ENCODE measurements at regions not wholly inside any gene's neighbourhood (a gene's known extent, or its start where the extent isn't known, plus 50 kb on each side); places are given as distances from the start of the nearest gene placed in this dataset.
A peak's percentile ranks its signal among the peaks of the same experiment; 100 is the strongest.

DNA sequence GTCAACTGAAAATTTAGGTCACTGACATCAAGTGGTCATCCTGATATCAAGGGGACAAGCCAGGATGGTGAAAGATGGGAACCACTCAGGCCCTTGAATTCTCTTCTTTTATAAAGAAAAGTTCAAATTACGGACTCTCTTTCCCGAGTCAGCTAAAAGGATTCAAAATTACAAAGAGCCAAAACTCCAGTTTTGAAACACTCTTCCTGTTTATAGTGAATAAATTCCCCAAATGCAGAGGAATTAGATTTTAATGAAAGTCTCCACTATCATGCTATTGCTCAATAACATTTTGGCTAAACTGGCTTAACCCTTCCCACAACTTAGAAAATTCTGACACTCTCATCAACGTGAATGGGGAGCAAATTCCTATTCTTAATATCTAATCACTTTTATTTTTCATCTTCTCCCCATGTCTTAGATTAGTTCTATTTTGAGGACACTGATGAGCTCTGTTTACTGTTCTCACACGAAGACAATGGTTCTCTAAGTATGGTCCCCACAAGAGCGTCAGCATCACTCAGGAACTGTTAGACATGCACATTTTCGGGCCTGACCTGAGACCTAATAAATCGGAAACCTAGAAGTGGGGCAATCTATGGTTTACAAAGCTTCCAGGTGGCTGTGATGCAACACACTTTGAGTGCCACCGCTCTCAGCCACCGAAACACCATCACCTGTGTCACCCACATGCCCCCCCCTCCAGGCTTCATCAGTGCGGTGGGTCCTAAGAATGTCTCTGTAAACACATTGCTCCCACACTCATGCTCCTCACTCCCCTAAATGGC lies 64.4 kb upstream of the TIAM1 start:
- DNase-seq = peak in 1 of 5 experiments; percentile 54

GRCh38 chr21:31406510-31406909 lies 62.4 kb upstream of the TIAM1 start:
- no peak for DNase-seq

DNA sequence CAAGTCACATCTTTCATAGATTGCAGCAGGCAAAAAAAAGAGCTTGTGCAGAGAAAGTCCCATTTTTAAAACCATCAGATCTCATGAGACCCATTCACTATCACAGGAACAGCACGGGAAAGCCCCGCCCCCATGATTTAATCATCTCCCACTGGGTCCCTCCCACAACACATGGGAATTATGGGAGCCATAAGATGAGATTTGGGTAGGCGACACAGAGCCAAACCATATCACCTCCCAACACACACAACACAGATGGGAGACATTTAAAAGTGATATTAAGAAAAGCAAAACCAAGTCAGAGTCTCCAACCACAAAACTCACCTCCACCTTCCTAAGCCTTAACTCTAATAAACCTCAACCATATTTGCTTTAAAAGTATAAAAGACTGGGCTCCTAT lies 61.5 kb upstream of the TIAM1 start:
- DNase-seq = no peak

DNA sequence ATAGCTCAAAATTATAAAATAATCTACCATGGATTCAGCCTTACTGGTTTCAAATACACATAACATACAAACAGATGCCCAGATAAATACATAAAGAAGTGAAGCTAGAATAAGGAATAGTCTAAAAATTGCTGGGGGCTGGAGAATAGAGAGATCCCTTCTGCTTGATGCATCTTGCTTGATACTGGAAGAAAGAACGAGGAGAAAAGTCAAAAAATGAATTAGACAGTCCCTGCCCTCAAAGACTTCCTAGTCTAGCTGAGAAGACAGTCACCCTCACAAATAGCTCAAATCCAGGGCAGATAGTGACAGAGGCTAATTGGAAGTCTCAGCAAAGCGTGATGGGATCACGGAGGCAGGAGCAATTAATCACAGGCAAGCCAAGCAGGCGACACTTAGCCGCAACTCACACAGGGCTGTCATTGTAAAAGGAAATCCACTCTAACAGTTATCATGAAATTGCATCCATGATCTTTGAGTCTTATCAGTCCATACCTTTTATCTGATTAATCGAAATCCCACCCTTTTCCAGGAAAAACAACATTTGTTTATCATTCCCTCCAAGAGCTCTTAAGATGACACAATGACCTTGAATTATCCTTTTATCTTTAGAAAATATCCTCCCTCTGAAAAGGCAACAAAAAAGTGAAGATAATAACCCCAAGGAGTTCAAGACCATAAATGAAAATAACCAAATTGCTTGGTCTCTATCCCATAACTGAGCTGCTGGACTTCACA lies 59.7 kb upstream of the TIAM1 start:
- DNase-seq = no peak

- DNase-seq = no peak
Measured at GRCh38 chr21:31399591-31399990, 55.5 kb upstream of the TIAM1 start.

DNA sequence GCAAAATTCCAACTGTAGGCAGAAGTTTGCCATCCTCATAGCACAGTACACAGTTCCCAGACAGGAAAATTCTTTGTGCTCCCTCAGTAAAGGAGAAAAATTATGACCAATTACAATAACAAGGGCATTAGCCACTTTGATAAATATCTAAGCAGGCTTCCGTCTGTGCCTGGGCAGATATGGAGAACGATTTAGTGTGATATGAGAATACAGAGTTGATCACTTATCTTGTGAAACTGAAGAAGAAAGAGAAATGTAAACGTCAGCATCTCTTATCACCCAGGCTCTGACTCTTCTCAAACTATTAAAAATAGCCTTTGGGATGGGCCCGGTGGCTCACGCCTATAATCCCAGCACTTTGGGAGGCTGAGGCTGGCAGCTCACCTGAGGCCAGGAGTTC lies 54.5 kb upstream of the TIAM1 start:
- peak in 1 of 5 experiments; percentile 67 for DNase-seq

- peak in 3 of 5 experiments; percentile 6 to 75 (median 11) for DNase-seq
Measured at GRCh38 chr21:31397939-31398338, 53.9 kb upstream of the TIAM1 start.

DNA sequence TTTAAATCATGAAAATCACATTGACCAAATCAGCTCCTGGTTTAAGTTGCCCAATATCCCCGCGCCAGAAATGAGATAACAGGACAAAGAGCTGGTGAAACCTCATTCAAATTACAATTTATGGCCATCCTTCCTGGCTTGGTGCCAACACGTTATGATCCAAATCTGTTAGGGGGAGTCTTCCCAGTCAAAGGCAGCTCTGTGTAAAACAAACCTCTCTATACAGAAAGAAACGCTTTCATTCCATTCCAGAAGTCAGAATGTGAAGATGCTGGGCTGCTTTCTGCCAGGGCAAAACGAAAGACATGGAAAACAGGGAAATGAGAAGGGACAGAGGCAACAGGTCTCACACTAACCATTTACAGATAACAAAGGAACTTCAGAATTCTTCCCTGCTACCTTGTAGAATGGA lies 53.5 kb upstream of the TIAM1 start:
- no peak for DNase-seq

DNA sequence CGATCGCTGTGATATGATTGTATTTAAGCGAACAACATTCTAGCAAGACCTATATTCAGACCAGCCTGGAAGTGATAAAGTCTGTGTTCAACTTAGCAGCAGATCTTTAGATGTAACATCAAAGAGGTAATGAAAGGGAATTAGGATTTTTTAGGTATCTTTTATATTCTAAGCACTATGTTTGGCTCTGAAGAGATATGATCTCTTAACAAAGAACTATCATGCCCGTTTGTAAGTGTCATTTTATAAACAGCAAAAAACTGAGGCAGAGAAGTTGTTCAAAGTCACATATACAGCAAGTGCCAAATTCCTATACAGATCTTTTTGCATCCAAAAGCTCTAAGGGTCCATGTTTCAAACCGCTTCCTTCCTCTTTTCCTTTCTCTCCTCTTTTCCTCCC lies 53.0 kb upstream of the TIAM1 start:
- no peak for DNase-seq

GRCh38 chr21:31396399-31396798 lies 52.3 kb upstream of the TIAM1 start:
- no peak for DNase-seq

DNA sequence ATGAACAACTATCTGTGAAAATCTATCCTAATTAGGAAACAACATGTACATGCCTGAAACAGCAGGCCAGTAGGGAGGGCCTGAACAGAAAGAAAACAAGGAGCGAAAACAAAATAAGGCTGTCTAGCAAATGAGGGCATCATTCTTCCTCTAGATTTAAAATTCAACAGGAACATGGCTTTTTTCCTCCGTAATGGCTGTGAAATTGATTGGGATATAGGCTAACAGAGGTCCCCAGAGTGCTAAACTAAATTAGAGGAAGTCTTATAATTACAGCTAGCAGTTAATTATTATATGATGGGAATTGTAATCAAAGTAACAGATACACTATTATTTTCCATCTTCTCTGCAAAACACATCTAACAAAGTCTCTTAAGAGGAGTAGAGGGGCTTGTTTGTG lies 51.7 kb upstream of the TIAM1 start:
- no peak for DNase-seq

GRCh38 chr21:31395268-31395667 lies 51.2 kb upstream of the TIAM1 start:
- no peak for DNase-seq

GRCh38 chr21:31394309-31394708 lies 50.2 kb upstream of the TIAM1 start:
- DNase-seq = peak in 1 of 5 experiments; percentile 55

Measured in T-helper 2 cell (primary cell).